GM19099 (cell line): ENCODE measurements at regions not wholly inside any gene's neighbourhood (a gene's known extent, or its start where the extent isn't known, plus 50 kb on each side); places are given as distances from the start of the nearest gene placed in this dataset.

Source experiments
- POLR2A ChIP-seq: IDR thresholded peaks from 3 replicates; pipeline ENCODE4 v1.6.1; 2011; ENCODE audit warnings: low read depth; ENCODE audit not compliant: insufficient read length; ENCODE audit errors: extremely low read depth

DNA sequence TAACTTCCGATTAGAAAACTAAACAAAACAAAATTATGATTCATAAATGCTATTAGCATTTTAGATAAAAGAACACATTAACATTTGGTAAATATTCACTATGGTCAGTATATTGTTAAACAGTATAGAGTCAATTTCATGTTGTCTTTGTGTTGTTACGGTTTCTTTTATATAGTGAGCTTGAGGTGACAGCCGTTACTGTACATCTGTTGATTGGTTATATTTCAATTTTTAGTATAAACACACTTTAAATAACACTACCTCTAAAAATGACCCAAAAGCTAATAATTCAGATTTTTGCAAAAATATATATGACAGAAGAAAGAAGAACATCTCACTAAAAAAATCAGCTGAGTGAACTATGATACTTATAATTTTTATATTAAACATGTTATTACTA lies 249.0 kb upstream of the LUZP2 start:
- TF ChIP-seq POLR2A: no peak

GRCh38 chr11:24249921-24250320 lies 246.9 kb upstream of the LUZP2 start:
- TF ChIP-seq POLR2A: no peak

GRCh38 chr11:24253237-24253760 lies 243.6 kb upstream of the LUZP2 start:
- no peak for TF ChIP-seq POLR2A

GRCh38 chr11:24264868-24265267 lies 232.0 kb upstream of the LUZP2 start:
- TF ChIP-seq POLR2A: no peak

DNA sequence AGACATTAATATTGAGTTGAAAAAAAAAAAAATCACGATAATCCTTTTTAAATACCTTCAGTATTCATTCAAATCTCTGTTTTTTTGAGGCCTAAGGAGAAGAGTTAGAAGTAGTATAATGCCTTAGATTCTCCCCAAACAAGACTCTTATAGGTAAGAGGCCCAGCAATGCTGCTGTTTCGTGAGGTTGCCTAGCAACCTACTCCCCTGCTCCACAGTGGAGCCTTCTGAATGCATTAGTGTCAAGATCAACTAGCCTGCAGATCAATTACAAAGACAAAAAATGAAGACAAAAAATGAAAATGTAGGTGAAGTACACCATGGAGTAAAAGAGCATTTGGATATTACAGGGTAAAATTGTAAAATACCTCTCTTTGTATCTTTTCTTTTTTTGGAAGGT lies 229.8 kb upstream of the LUZP2 start:
- no peak for TF ChIP-seq POLR2A

DNA sequence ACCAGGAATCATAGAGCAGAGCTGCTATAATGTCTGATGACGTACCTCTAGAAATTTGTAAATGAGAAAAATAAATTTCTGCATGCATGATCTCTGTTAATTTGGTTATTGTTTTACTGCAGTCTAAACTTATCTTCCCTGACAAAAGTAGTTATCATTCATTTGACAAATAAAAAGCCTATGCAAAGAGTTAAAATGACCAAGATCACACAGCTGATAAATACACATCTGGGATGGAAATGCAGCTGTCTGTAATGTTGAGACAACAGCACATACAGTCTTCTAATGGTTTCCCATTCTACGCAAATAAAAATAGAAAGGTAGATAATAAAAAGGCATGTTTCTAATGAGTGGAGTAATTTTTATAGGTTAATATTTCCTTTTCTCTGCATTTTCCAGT lies 225.1 kb upstream of the LUZP2 start:
- TF ChIP-seq POLR2A: no peak

- no peak for TF ChIP-seq POLR2A
These were observed 210.6 kb upstream of the LUZP2 start for GRCh38 chr11:24286238-24286637.

GRCh38 chr11:24289301-24289700 lies 207.6 kb upstream of the LUZP2 start:
- no peak for TF ChIP-seq POLR2A

DNA sequence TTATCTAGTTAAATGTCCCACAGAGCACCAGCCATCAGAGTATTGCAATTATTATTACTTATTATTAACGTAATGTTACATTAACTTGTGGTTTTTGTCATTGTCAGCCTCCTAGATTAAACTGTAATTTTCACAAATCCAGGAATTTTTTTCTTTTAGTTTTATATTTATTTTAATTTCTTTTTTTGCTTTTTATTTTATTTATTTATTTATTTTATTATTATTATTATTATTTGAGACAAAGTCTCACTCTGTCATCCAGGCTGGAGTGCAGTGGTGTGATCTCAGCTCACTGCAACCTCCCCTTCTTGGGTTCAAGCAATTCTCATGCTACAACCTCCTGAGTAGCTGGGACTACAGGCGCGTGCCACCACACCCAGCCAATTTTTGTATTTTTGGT lies 202.9 kb upstream of the LUZP2 start:
- TF ChIP-seq POLR2A: no peak

GRCh38 chr11:24295360-24295759 lies 201.5 kb upstream of the LUZP2 start:
- TF ChIP-seq POLR2A: no peak

GRCh38 chr11:24297461-24297860 lies 199.4 kb upstream of the LUZP2 start:
- TF ChIP-seq POLR2A: no peak

DNA sequence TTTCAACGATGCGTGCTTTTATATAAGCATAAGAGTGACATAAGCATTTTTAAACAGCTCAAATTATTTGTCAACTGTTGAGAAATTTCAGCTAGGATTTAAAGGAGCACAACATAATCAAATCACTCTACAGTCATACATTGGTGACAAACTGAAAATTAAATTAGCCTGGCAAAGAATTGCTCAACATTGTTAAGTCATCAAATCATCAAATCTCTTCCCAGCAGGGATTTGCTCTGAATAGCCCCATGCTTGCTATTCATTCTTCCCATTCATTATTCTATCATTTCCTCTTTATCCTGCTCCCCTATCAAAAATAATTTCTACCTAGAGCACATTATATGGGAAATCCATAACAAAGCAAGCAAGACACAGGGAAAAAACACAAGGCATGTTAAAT lies 198.7 kb upstream of the LUZP2 start:
- no peak for TF ChIP-seq POLR2A

- no peak for TF ChIP-seq POLR2A
These were observed 184.9 kb upstream of the LUZP2 start for GRCh38 chr11:24311974-24312373.

DNA sequence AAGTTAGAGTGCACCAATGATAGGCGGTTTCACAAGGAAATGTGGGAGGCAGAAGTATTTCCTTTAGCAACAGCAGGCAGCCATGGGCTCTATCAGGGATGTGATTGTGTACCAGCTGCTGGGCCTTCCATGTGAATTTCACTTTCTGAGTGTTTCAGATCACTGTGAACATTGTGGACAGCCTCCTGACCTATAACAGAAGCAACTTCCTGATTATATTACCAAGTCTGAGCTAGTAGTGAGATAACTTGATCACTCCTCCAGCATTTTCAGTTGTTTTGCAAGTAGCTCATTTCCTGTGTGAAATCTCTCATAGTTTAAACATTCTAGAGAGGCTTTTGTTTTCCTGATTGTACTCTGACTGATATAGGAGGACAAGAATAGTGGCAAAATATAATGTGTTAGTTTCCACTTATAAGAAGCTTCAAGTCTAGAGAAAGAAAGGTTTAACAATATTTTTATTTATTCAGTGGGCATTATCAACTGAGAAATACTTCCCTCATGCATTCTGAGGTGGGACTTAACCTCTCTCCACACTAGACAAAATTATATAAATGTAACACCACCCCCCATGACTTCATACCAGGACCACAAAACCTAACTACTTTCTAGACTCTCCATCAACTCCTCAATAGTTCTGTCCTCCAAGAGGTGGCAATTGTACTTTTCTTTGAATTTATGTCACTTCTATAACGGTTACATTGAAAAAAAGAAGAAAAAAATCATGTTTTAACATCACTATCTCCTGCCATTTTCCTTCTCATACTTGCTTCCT lies 184.2 kb upstream of the LUZP2 start:
- TF ChIP-seq POLR2A: no peak

- TF ChIP-seq POLR2A: no peak
These were observed 175.6 kb upstream of the LUZP2 start for GRCh38 chr11:24321229-24321628.

- TF ChIP-seq POLR2A: no peak
These were observed 172.6 kb upstream of the LUZP2 start for GRCh38 chr11:24324211-24324610.

DNA sequence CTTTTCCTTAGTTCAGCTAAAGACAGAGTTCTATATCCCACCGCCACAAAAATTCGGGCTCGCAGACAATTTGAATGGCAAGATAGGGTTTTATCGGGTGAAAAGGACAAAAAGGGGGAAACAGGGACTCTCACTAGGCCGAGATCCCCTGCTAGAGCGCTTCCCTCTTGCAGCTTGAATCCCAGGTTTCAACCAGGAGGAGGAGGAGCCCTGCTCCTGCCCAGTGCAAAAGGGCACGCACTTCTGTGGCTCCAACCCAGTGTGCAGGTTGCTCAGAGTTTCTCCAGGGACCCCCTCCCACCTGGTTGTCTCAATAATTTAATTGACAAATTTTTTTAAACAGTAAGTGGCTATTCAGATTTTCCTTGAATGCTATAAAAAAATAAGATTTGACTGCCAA lies 152.6 kb upstream of the LUZP2 start:
- TF ChIP-seq POLR2A: no peak
